ENCODE measurements at regions not wholly inside any gene's neighbourhood (a gene's known extent, or its start where the extent isn't known, plus 50 kb on each side); places are given as distances from the start of the nearest gene placed in this dataset.

DNA sequence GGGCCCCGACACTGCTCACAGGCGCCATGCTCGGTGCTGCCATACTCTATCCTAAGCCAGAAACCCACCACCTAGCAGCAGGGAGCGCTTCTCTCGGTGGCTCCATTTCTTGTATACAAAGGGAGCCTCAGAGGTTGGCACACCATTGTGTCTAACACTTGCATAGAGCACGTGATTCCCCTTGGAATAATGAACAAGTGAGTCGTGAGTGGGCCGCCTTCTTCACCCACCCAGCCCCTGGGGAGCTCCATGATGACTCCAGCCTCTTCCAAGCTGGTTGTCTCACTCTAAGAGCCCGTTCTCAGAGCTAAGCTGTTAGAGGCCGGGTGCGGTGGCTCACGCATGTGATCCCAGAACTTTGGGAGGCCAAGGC lies 82.3 kb upstream of the ZNF469 start:
- TF ChIP-seq POLR2A (IDR thresholded peaks at IDR 0.05), result no peak
- TF ChIP-seq, protein P1, sequence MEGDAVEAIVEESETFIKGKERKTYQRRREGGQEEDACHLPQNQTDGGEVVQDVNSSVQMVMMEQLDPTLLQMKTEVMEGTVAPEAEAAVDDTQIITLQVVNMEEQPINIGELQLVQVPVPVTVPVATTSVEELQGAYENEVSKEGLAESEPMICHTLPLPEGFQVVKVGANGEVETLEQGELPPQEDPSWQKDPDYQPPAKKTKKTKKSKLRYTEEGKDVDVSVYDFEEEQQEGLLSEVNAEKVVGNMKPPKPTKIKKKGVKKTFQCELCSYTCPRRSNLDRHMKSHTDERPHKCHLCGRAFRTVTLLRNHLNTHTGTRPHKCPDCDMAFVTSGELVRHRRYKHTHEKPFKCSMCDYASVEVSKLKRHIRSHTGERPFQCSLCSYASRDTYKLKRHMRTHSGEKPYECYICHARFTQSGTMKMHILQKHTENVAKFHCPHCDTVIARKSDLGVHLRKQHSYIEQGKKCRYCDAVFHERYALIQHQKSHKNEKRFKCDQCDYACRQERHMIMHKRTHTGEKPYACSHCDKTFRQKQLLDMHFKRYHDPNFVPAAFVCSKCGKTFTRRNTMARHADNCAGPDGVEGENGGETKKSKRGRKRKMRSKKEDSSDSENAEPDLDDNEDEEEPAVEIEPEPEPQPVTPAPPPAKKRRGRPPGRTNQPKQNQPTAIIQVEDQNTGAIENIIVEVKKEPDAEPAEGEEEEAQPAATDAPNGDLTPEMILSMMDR (IDR thresholded peaks at IDR 0.05), result no peak
